Aorta (tissue), 5 donors: ENCODE measurements at regions not wholly inside any gene's neighbourhood (a gene's known extent, or its start where the extent isn't known, plus 50 kb on each side); places are given as distances from the start of the nearest gene placed in this dataset.
"Not testable (repeated sequence)": the region's sequence is repeated elsewhere in the genome, so short reads cannot be mapped to it uniquely, and the experiment has no call there.

Experiments
- ATAC-seq: fragments of 200-7000 bp; cut with Tn5 transposase; one replicate; pipeline ENCODE4 v1.9.1; 2022; ENCODE audit warnings: moderate library complexity; ENCODE audit not compliant: low FRiP score
- DNase-seq, 2 donors: peaks; one replicate each; pipeline ENCODE4 v3.0.0-alpha.2; 2020
- H3K27ac ChIP-seq, 2 donors: one replicate each; pipeline ENCODE4 v1.5.1; 2013; ENCODE audit warnings: low read length in 2 of 2, mild to moderate bottlenecking in 2 of 2, moderate library complexity in 2 of 2, control low read depth in 1 of 2, inconsistent platforms in 1 of 2, low read depth in 1 of 2
- H3K27me3 ChIP-seq, 2 donors: one replicate each; pipeline ENCODE4 v1.6.1; 2013; ENCODE audit warnings: control low read depth in 1 of 2, low read length in 1 of 2, mild to moderate bottlenecking in 1 of 2, moderate library complexity in 1 of 2; ENCODE audit not compliant: insufficient read depth in 2 of 2, control insufficient read depth in 1 of 2
- H3K36me3 ChIP-seq, 2 donors: one replicate each; pipeline ENCODE4 v1.6.1; 2013; ENCODE audit warnings: control low read depth in 1 of 2, low read length in 1 of 2, mild to moderate bottlenecking in 1 of 2; ENCODE audit not compliant: insufficient read depth in 2 of 2, control insufficient read depth in 1 of 2
- H3K4me1 ChIP-seq, 2 donors: one replicate each; pipeline ENCODE4 v1.6.1; 2013; ENCODE audit warnings: low read length in 2 of 2, control low read depth in 1 of 2, mild to moderate bottlenecking in 1 of 2, moderate library complexity in 1 of 2; ENCODE audit not compliant: insufficient read depth in 2 of 2, control insufficient read depth in 1 of 2
- H3K4me3 ChIP-seq, 2 donors: one replicate each; pipeline ENCODE4 v1.5.1; 2013; ENCODE audit warnings: low read length in 2 of 2, control low read depth in 1 of 2, mild to moderate bottlenecking in 1 of 2
- H3K9me3 ChIP-seq: one replicate; pipeline ENCODE4 v1.6.1; 2013; ENCODE audit warnings: mild to moderate bottlenecking, low read length; ENCODE audit not compliant: control insufficient read depth
- WGBS, 2 donors: extraction: QIAGEN DNeasy Blood & Tissue Kit; methylation state at CpG; one replicate each; pipeline ENCODE4 v1.1.7; 2013; 5-methylcytosine and 5-hydroxymethylcytosine counted together
- intact Hi-C, 2 donors: fragments of 100-400 bp; cut with DNase I; formaldehyde crosslinking; loops; one replicate each; pipeline versions ENCODE4 v1.14.2 to v1.15.0; 2022
- donor health status: healthy with polysubstance abuse.
- donor health status: Bipolar disorder and iron deficiency.
- donor health status: DM: no; HTN: no; CAD: no.
- donor health status: DM: no; HTN: no; CAD: no.
- donor health status: DM: yes; HTN: yes; CAD: no.

GRCh38 chr3:17823816-17824215, 81.4 kb upstream of the TBC1D5 start:
- Histone ChIP-seq H3K9me3 (no peaks in the 10 kb centered on the region), H3K36me3 (no peaks in the 10 kb centered on the region), H3K4me3 (no peak overlapping the region), H3K4me1 (no peaks in the 10 kb centered on the region), H3K27ac (no peak overlapping the region), H3K27me3 (no peaks in the 10 kb centered on the region)
- no peak for ATAC-seq
- DNase-seq: no peak
- intact Hi-C loops: no loop called here

- 26 to 37% methylated on average over 4 of the region's 4 CpGs for WGBS, 2 donors
- Histone ChIP-seq H3K4me1 (no peaks in the 10 kb centered on the region), H3K27ac (no peak overlapping the region), H3K27me3 (no peaks in the 10 kb centered on the region), H3K9me3 (peaks cover 1% of the 10 kb centered on the region), H3K4me3 (no peak overlapping the region), H3K36me3 (no peaks in the 10 kb centered on the region)
- intact Hi-C loops: no loop called here
- no peak for DNase-seq
- ATAC-seq: no peak
Measured at GRCh38 chr3:17823036-17823435, 80.6 kb upstream of the TBC1D5 start.

- ATAC-seq (no peak), DNase-seq (no peak)
- Histone ChIP-seq H3K4me1 (no peaks in the 10 kb centered on the region), H3K27me3 (no peaks in the 10 kb centered on the region), H3K36me3 (no peaks in the 10 kb centered on the region), H3K27ac (no peak overlapping the region), H3K4me3 (no peak overlapping the region), H3K9me3 (peaks cover 1% of the 10 kb centered on the region)
- intact Hi-C loops: no loop called here
- 42 to 45% methylated on average over 2 of the region's 2 CpGs for WGBS, 2 donors
Measured at GRCh38 chr3:17820704-17821103, 78.3 kb upstream of the TBC1D5 start.

GRCh38 chr3:17820275-17820674, 77.8 kb upstream of the TBC1D5 start:
- ATAC-seq (no peak), DNase-seq (no peak)
- intact Hi-C loops: no loop called here
- no peak overlapping the region for H3K4me3 ChIP-seq
- no peaks in the 10 kb centered on the region for H3K4me1 ChIP-seq
- no peak overlapping the region for H3K27ac ChIP-seq
- peaks cover 1% of the 10 kb centered on the region for H3K9me3 ChIP-seq
- H3K27me3 ChIP-seq: no peaks in the 10 kb centered on the region
- no peaks in the 10 kb centered on the region for H3K36me3 ChIP-seq

- ATAC-seq, H3K27ac ChIP-seq, DNase-seq, H3K9me3 ChIP-seq, H3K4me3 ChIP-seq, H3K4me1 ChIP-seq, H3K36me3 ChIP-seq, H3K27me3 ChIP-seq, intact Hi-C loops: not testable (repeated sequence)
- WGBS, 2 donors: 95 to 97% methylated on average over 18 to 20 of the region's 20 CpGs
Measured at GRCh38 chr3:17817973-17818372, 75.5 kb upstream of the TBC1D5 start.

- H3K9me3 ChIP-seq: peaks cover 1% of the 10 kb centered on the region
- WGBS, 2 donors: 98 to 99% methylated on average over 9 of the region's 9 CpGs
Measured at GRCh38 chr3:17817545-17817944, 75.1 kb upstream of the TBC1D5 start.

GRCh38 chr3:17816839-17817238, 74.4 kb upstream of the TBC1D5 start:
- H3K4me3 ChIP-seq, DNase-seq, H3K9me3 ChIP-seq, H3K27ac ChIP-seq, intact Hi-C loops, H3K36me3 ChIP-seq, H3K27me3 ChIP-seq, H3K4me1 ChIP-seq, ATAC-seq: not testable (repeated sequence)
- WGBS, 2 donors: 89 to 92% methylated on average over 3 of the region's 3 CpGs

More at GRCh38 chr3:17817545-17817944, 75.1 kb upstream of the TBC1D5 start:
- no peaks in the 10 kb centered on the region for H3K36me3 ChIP-seq
- no peaks in the 10 kb centered on the region for H3K4me1 ChIP-seq
- no peaks in the 10 kb centered on the region for H3K27me3 ChIP-seq
- H3K4me3 ChIP-seq: no peak overlapping the region
- H3K27ac ChIP-seq: no peak overlapping the region
- ATAC-seq (no peak), DNase-seq (no peak)
- intact Hi-C loops: no loop called here

GRCh38 chr3:17812328-17812727, 69.9 kb upstream of the TBC1D5 start:
- H3K27ac ChIP-seq, H3K9me3 ChIP-seq, H3K27me3 ChIP-seq, DNase-seq, intact Hi-C loops, H3K4me3 ChIP-seq, ATAC-seq, H3K4me1 ChIP-seq, H3K36me3 ChIP-seq: not testable (repeated sequence)
- WGBS, 2 donors: 96 to 97% methylated on average over 5 to 7 of the region's 7 CpGs

GRCh38 chr3:17811646-17812045, 69.2 kb upstream of the TBC1D5 start:
- Histone ChIP-seq H3K9me3 (no peaks in the 10 kb centered on the region), H3K27ac (no peak overlapping the region), H3K36me3 (no peaks in the 10 kb centered on the region), H3K4me3 (no peak overlapping the region), H3K27me3 (no peaks in the 10 kb centered on the region), H3K4me1 (no peaks in the 10 kb centered on the region)
- DNase-seq: no peak
- ATAC-seq: no peak
- intact Hi-C loops: no loop called here
